ENCODE measurements at regions not wholly inside any gene's neighbourhood (a gene's known extent, or its start where the extent isn't known, plus 50 kb on each side); places are given as distances from the start of the nearest gene placed in this dataset.

DNA sequence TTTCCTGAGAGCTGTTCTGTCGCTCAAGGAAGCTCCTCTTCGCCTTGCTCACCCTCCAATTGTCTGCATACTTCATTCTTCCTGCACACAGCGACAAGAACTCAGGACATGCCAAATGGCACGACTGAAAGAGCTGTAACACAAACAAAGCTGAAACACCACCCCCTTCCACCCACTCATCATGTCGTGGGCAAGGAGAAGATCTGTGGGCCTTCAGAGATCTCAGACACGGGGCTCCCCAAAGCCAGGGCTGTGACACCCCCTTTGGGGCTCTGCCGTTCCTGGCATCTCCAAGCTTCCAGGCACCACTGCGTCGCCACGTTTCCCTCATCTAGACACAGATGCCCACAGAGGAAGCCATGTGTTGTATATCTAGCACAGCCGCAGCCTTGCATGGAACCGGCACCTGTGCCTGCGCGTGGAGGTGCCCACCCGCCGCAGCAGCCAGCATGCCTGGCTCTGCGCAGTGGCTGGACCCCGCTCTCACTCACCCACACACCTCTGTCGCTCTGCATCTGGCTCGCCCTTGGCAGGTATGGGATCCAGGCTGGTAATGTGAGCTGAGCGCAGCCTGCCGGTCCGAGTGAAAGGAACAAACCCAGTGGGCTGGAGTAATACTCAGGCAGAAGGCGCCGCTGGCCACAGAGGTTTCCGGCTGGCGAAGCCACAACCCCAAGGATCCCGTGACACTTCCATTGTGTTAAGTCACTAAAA, 676.4 kb upstream of the INTU start:
- DNase-seq (no peak), ATAC-seq (ENCODE audit: insufficient read depth, low FRiP score) (no peak)
- peaks cover 0 to 4% (median 0%) of the 10 kb centered on the region in 4 donors for H3K9me3 ChIP-seq (ENCODE audit: control insufficient read depth in 4 of 4, insufficient read depth in 3 of 4, low read length in 3 of 4)
- H3K27me3 ChIP-seq (ENCODE audit: control insufficient read depth in 3 of 3, insufficient read depth in 3 of 3, low read length in 2 of 3): no peaks in the 10 kb centered on the region
- H3K4me3 ChIP-seq: no peak overlapping the region
- H3K36me3 ChIP-seq (ENCODE audit: control insufficient read depth in 4 of 4, insufficient read depth in 4 of 4, low read length in 4 of 4): no peaks in the 10 kb centered on the region
- WGBS, 2 donors: 93 to 94% methylated on average over 28 of the region's 28 CpGs
- no peak for TF ChIP-seq CTCF (IDR thresholded peaks at IDR 0.05; ENCODE audit: control extremely low read depth, extremely low read depth)
- no peak overlapping the region for H3K27ac ChIP-seq (ENCODE audit: low read depth in 1 of 2, low read length in 1 of 2)
- H3K4me1 ChIP-seq (ENCODE audit: control insufficient read depth in 5 of 5, insufficient read depth in 5 of 5, low read length in 5 of 5): peaks cover 0 to 19% (median 0%) of the 10 kb centered on the region in 5 donors
- H3K9ac ChIP-seq (ENCODE audit: insufficient read depth in 1 of 2, low read length in 2 of 2): no peak overlapping the region

DNA sequence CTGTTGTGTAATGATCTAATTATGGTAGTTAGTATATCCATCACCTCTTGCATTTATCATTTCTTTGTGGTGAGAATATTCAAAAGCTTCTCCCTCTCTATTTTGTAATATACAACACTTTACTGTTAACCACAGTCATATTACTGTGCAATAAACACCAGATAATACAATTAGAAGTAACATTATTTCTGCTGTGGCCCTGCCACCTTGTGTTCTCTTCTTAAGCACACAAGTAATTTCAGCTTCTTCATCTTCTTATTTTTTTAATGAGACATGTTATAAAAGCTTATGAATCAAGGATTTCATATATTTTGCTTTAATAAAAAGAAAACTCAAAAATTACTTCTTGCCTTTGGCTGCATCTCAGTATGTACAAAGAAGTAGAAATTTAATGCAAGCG, 675.2 kb upstream of the INTU start:
- no peak overlapping the region for H3K4me3 ChIP-seq
- peak in 2 of 3 donors; percentile 50 to 70 for DNase-seq
- WGBS, 2 donors: 85 to 89% methylated on average over 1 of the region's 1 CpG
- no peaks in the 10 kb centered on the region for H3K27me3 ChIP-seq (ENCODE audit: control insufficient read depth in 3 of 3, insufficient read depth in 3 of 3, low read length in 2 of 3)
- peaks cover 0 to 19% (median 0%) of the 10 kb centered on the region in 5 donors for H3K4me1 ChIP-seq (ENCODE audit: control insufficient read depth in 5 of 5, insufficient read depth in 5 of 5, low read length in 5 of 5)
- peaks cover 0 to 4% (median 0%) of the 10 kb centered on the region in 4 donors for H3K9me3 ChIP-seq (ENCODE audit: control insufficient read depth in 4 of 4, insufficient read depth in 3 of 4, low read length in 3 of 4)
- no peak overlapping the region for H3K9ac ChIP-seq (ENCODE audit: insufficient read depth in 1 of 2, low read length in 2 of 2)
- no peak for TF ChIP-seq CTCF (IDR thresholded peaks at IDR 0.05; ENCODE audit: control extremely low read depth, extremely low read depth)
- no peak overlapping the region for H3K27ac ChIP-seq (ENCODE audit: low read depth in 1 of 2, low read length in 1 of 2)
- no peaks in the 10 kb centered on the region for H3K36me3 ChIP-seq (ENCODE audit: control insufficient read depth in 4 of 4, insufficient read depth in 4 of 4, low read length in 4 of 4)
- no peak for ATAC-seq (ENCODE audit: insufficient read depth, low FRiP score)

DNA sequence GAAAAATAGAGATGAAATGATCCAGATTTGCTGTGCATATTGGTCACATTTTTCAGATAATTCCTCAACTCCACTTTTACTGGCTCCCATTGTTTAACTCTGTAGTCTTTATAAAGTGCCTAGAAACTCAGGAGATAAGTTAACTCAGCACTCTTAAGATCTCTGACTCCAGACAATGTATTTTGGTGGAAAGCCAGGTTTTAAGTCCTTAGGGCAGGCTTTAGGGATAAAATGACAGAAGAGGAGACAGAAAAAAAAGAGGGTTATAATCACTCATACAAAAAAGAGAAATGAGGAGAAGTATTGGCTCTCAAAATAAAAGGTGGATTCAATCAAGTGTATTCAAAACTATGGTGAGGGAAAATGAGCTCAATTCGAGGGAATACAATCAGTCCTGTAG, 674.8 kb upstream of the INTU start:
- Histone ChIP-seq H3K9me3 (ENCODE audit: control insufficient read depth in 4 of 4, insufficient read depth in 3 of 4, low read length in 3 of 4) (peaks cover 0 to 4% (median 0%) of the 10 kb centered on the region in 4 donors), H3K4me3 (no peak overlapping the region), H3K36me3 (ENCODE audit: control insufficient read depth in 4 of 4, insufficient read depth in 4 of 4, low read length in 4 of 4) (no peaks in the 10 kb centered on the region), H3K4me1 (ENCODE audit: control insufficient read depth in 5 of 5, insufficient read depth in 5 of 5, low read length in 5 of 5) (peaks cover 0 to 19% (median 0%) of the 10 kb centered on the region in 5 donors), H3K9ac (ENCODE audit: insufficient read depth in 1 of 2, low read length in 2 of 2) (no peak overlapping the region), H3K27me3 (ENCODE audit: control insufficient read depth in 3 of 3, insufficient read depth in 3 of 3, low read length in 2 of 3) (no peaks in the 10 kb centered on the region), H3K27ac (ENCODE audit: low read depth in 1 of 2, low read length in 1 of 2) (no peak overlapping the region)
- no peak for TF ChIP-seq CTCF (IDR thresholded peaks at IDR 0.05; ENCODE audit: control extremely low read depth, extremely low read depth)
- no peak for ATAC-seq (ENCODE audit: insufficient read depth, low FRiP score)
- peak in 2 of 3 donors; percentile 46 to 53 for DNase-seq
- 72 to 77% methylated on average over 1 of the region's 1 CpG for WGBS, 2 donors

DNA sequence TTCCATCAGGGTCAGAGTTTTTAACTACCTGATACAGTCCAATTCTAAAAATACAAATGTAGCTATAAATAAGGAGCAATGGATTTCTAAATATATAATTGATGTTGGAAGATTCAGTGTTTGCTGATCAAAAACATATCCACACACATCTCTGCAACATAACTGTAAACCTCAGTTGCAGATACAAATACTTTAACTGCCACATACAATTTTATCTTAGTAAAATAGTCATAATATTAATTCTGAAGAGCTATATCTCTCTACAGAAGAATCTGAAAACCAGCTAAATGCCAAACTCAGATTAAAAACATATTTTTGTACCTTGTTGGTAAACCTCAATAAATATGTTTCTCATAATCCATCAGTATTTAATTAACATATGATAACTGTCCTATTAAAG, 674.3 kb upstream of the INTU start:
- Histone ChIP-seq H3K9me3 (ENCODE audit: control insufficient read depth in 4 of 4, insufficient read depth in 3 of 4, low read length in 3 of 4) (peaks cover 0 to 4% (median 0%) of the 10 kb centered on the region in 4 donors), H3K36me3 (ENCODE audit: control insufficient read depth in 4 of 4, insufficient read depth in 4 of 4, low read length in 4 of 4) (no peaks in the 10 kb centered on the region), H3K27ac (ENCODE audit: low read depth in 1 of 2, low read length in 1 of 2) (no peak overlapping the region), H3K4me1 (ENCODE audit: control insufficient read depth in 5 of 5, insufficient read depth in 5 of 5, low read length in 5 of 5) (peaks cover 0 to 19% (median 0%) of the 10 kb centered on the region in 5 donors), H3K4me3 (no peak overlapping the region), H3K27me3 (ENCODE audit: control insufficient read depth in 3 of 3, insufficient read depth in 3 of 3, low read length in 2 of 3) (no peaks in the 10 kb centered on the region), H3K9ac (ENCODE audit: insufficient read depth in 1 of 2, low read length in 2 of 2) (no peak overlapping the region)
- DNase-seq (no peak), ATAC-seq (ENCODE audit: insufficient read depth, low FRiP score) (no peak)
- no peak for TF ChIP-seq CTCF (IDR thresholded peaks at IDR 0.05; ENCODE audit: control extremely low read depth, extremely low read depth)

Measured in lung (tissue), 11 donors.